Activated CD4-positive, alpha-beta T cell treated with anti-CD3 and anti-CD28 coated beads for 36 hours (primary cell): ENCODE measurements at regions not wholly inside any gene's neighbourhood (a gene's known extent, or its start where the extent isn't known, plus 50 kb on each side); places are given as distances from the start of the nearest gene placed in this dataset.

Experiments used
- ATAC-seq: fragments of 200-7000 bp; cut with Tn5 transposase; one replicate; pipeline ENCODE4 v1.10.0; 2021; ENCODE audit warnings: mild to moderate bottlenecking, moderate library complexity
- CTCF ChIA-PET: fragments of 350-600 bp; sonication (Branson Sonifier 250); formaldehyde crosslinking; loops from one replicate; lab custom pipeline; 2021; ENCODE audit warnings: antibody characterized with exemption; lab: Charles Lee
- POLR2A ChIA-PET: fragments of 350-600 bp; sonication (Branson Sonifier 250); formaldehyde crosslinking; loops from one replicate; lab custom pipeline; 2021; ENCODE audit warnings: antibody characterized with exemption, inconsistent platforms; lab: Charles Lee
- DNase-seq: peaks from one replicate; pipeline ENCODE4 v3.0.0-alpha.2; 2020
- H3K27ac Mint-ChIP-seq: one replicate; pipeline ENCODE4 v1.8.0; 2021; ENCODE audit warnings: mixed read lengths
- H3K27me3 Mint-ChIP-seq: one replicate; pipeline ENCODE4 v1.8.0; 2021; ENCODE audit warnings: mixed read lengths
- H3K36me3 Mint-ChIP-seq: one replicate; pipeline ENCODE4 v1.8.0; 2021; ENCODE audit warnings: low read depth, mixed read lengths
- H3K4me1 Mint-ChIP-seq: one replicate; pipeline ENCODE4 v1.8.0; 2021; ENCODE audit warnings: mixed read lengths
- H3K4me3 Mint-ChIP-seq: one replicate; pipeline ENCODE4 v1.8.0; 2021; ENCODE audit warnings: mild to moderate bottlenecking, moderate library complexity, mixed read lengths
- H3K9me3 Mint-ChIP-seq: one replicate; pipeline ENCODE4 v1.8.0; 2021; ENCODE audit warnings: low read depth, mixed read lengths
- intact Hi-C, 2 experiments: fragments of 100-400 bp; cut with DNase I in 1 of 2; cut with micrococcal nuclease in 1 of 2; formaldehyde crosslinking; loops; one replicate each; pipeline versions ENCODE4 v1.14.2 to v1.15.1; 2022 to 2024; cut with DNase I, micrococcal nuclease

DNA sequence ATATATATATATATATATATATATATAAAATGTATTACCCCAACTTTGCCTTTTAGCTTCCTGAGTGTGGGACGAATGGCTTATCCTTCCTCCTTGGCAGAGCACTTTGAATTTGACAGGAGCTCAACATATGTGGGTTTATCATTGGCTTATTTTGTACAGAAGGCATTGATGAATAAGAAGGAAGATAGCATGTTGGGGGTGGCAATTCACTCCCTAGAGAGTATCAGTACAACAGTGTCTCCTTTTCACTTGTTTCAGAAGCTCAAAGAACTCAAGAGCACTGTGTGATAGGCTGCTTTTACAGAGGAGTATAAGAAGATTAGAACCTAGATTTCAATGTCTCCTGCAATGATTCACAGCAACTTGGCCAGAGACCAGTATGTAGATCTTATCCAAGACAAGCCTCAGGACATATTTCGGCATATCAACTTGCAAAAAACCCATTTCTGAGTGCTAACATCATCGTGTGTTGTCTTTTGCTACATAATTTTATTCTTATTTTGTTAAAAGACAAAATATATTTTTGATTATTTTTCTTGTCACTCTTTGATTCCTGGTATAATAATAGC is 345.8 kb downstream of the SOCS6 start:
- ATAC-seq: no peak
- H3K27me3 Mint-ChIP-seq: no peaks in the 10 kb centered on the region
- intact Hi-C loops: no loop called here
- H3K4me3 Mint-ChIP-seq: no peak overlapping the region
- peaks cover 4% of the 10 kb centered on the region for H3K36me3 Mint-ChIP-seq
- no peak overlapping the region for H3K27ac Mint-ChIP-seq
- ChIA-PET CTCF (no interaction called here), POLR2A (no interaction called here)
- peaks cover 11% of the 10 kb centered on the region for H3K9me3 Mint-ChIP-seq
- peaks cover 14% of the 10 kb centered on the region for H3K4me1 Mint-ChIP-seq
- no peak for DNase-seq

- ATAC-seq (no peak), DNase-seq (no peak)
- ChIA-PET POLR2A (no interaction called here), CTCF (interaction anchor here (0.8 kb wide), 1 partner anchor 17 kb away, joined by 3 read pairs; no protein-coding TSS in a partner anchor)
- H3K36me3 Mint-ChIP-seq: no peaks in the 10 kb centered on the region
- no peak overlapping the region for H3K4me3 Mint-ChIP-seq
- peaks cover 11% of the 10 kb centered on the region for H3K9me3 Mint-ChIP-seq
- intact Hi-C loops: no loop called here
- no peaks in the 10 kb centered on the region for H3K27me3 Mint-ChIP-seq
- H3K27ac Mint-ChIP-seq: no peak overlapping the region
- H3K4me1 Mint-ChIP-seq: peaks cover 45% of the 10 kb centered on the region
Observed at GRCh38 chr18:70627182-70627802, 338.4 kb downstream of the SOCS6 start.

GRCh38 chr18:70622622-70623419 is 334.0 kb downstream of the SOCS6 start:
- intact Hi-C loops: no loop called here

GRCh38 chr18:70621710-70622109 is 332.9 kb downstream of the SOCS6 start:
- H3K4me3 Mint-ChIP-seq: peak overlapping the region; percentile 61
- ChIA-PET CTCF (interaction anchor here (1.3 to 1.4 kb wide), 2 partner anchors 23 to 32 kb away, joined by 3 to 5 read pairs; no protein-coding TSS in a partner anchor), POLR2A (no interaction called here)
- no peaks in the 10 kb centered on the region for H3K36me3 Mint-ChIP-seq
- DNase-seq: no peak
- ATAC-seq: peak; percentile 33
- no peaks in the 10 kb centered on the region for H3K27me3 Mint-ChIP-seq
- intact Hi-C loops: no loop called here
- peak overlapping the region; percentile 88 for H3K27ac Mint-ChIP-seq
- peaks cover 5% of the 10 kb centered on the region for H3K9me3 Mint-ChIP-seq
- peaks cover 59% of the 10 kb centered on the region for H3K4me1 Mint-ChIP-seq

More at GRCh38 chr18:70622622-70623419, 334.0 kb downstream of the SOCS6 start:
- no peaks in the 10 kb centered on the region for H3K27me3 Mint-ChIP-seq
- no peak overlapping the region for H3K27ac Mint-ChIP-seq
- CTCF ChIA-PET: no interaction called here
- H3K4me3 Mint-ChIP-seq: no peak overlapping the region
- peaks cover 64% of the 10 kb centered on the region for H3K4me1 Mint-ChIP-seq
- POLR2A ChIA-PET: no interaction called here
- peaks cover 3% of the 10 kb centered on the region for H3K9me3 Mint-ChIP-seq
- DNase-seq (no peak), ATAC-seq (no peak)
- H3K36me3 Mint-ChIP-seq: no peaks in the 10 kb centered on the region

DNA sequence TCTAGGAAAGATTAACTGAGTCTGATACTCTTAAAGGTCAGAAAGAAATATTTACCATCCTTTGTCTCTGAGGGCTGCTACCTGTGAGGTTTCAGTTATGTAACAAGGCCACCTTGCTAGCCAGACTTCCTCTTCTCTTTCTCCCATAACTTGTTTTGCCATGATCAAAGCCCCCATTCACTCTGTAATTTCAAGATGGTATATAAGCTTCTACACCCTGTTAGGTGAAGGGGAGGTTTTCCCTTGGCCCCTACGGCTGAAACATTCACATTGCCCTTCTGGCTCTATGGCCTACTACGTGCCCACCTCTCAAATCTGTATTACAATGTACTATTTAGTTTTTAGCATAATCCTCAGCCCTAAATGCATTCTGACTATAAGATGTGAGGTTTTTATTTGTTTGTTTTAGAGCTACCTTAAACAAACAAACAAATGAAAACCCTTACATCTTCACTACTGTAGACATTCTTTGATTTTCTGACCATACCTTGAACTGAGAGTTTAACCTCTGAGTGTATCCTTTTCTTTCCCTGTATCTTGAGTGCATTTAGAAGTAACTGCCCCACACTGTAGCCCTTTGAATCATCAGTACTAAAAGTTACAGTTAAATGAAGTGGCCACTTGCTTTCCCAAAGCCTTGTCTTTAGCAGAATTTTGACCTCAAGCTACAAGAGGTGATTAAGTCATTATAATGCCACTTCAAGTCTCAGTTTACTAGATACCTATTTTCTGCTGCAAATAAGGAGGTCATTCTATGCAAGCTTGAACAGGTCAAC is 332.2 kb downstream of the SOCS6 start:
- peak; percentile 28 for ATAC-seq
- ChIA-PET POLR2A (no interaction called here), CTCF (interaction anchor here (0.8 to 1.4 kb wide), 3 partner anchors 23 to 444 kb away, joined by 3 to 5 read pairs (median 3); no protein-coding TSS in a partner anchor)
- H3K9me3 Mint-ChIP-seq: peaks cover 11% of the 10 kb centered on the region
- intact Hi-C loops: no loop called here
- H3K4me3 Mint-ChIP-seq: peak overlapping the region; percentile 61
- no peaks in the 10 kb centered on the region for H3K27me3 Mint-ChIP-seq
- peaks cover 57% of the 10 kb centered on the region for H3K4me1 Mint-ChIP-seq
- peak overlapping the region; percentile 88 for H3K27ac Mint-ChIP-seq
- no peak for DNase-seq
- no peaks in the 10 kb centered on the region for H3K36me3 Mint-ChIP-seq

- H3K36me3 Mint-ChIP-seq: no peaks in the 10 kb centered on the region
- CTCF ChIA-PET: interaction anchor here (1.0 to 1.7 kb wide), 2 partner anchors 16 to 126 kb away, joined by 3 to 4 read pairs; no protein-coding TSS in a partner anchor
- H3K27me3 Mint-ChIP-seq: no peaks in the 10 kb centered on the region
- no peak for ATAC-seq
- H3K9me3 Mint-ChIP-seq: peaks cover 9% of the 10 kb centered on the region
- H3K4me3 Mint-ChIP-seq: no peak overlapping the region
- DNase-seq: no peak
- intact Hi-C loops: no loop called here
- no peak overlapping the region for H3K27ac Mint-ChIP-seq
- POLR2A ChIA-PET: no interaction called here
- H3K4me1 Mint-ChIP-seq: peaks cover 29% of the 10 kb centered on the region
Observed at GRCh38 chr18:70617020-70617763, 328.3 kb downstream of the SOCS6 start.

GRCh38 chr18:70600225-70600925 is 311.5 kb downstream of the SOCS6 start:
- intact Hi-C loops: no loop called here
- no peak overlapping the region for H3K4me3 Mint-ChIP-seq
- CTCF ChIA-PET: interaction anchor here (0.6 to 1.5 kb wide), 4 partner anchors 9 to 49 kb away, joined by 3 to 4 read pairs (median 3); no protein-coding TSS in a partner anchor

DNA sequence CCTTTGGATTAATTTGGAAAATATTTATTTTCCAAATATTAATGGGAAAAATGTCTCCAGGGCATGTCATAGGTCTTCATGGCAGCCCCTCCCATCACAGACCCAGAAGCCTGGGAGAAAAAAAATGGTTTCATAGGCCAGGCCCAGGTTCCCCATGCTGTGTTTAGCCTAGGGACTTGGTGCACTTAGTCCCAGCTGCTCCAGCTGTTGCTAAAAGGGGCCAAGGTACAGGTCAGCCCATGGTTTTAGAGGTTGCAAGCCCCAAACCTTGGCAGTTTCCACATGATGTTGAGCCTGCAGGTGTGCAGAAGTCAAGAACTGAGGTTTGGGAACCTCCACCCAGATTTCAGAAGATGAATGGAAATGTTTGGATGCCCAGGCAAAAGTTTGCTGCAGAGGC is 309.6 kb downstream of the SOCS6 start:
- ChIA-PET POLR2A (no interaction called here), CTCF (interaction anchor here (0.5 to 1.9 kb wide), 4 partner anchors 22 to 1879 kb away, joined by 3 to 5 read pairs (median 3); no protein-coding TSS in a partner anchor)
- ATAC-seq (no peak), DNase-seq (no peak)
- Mint-ChIP-seq H3K4me1 (peaks cover 8% of the 10 kb centered on the region), H3K27me3 (no peaks in the 10 kb centered on the region), H3K4me3 (no peak overlapping the region), H3K9me3 (no peaks in the 10 kb centered on the region), H3K27ac (no peak overlapping the region), H3K36me3 (no peaks in the 10 kb centered on the region)
- intact Hi-C loops: loop anchor here (5.0 to 10.0 kb wide), 2 partner anchors 184 to 1946 kb away; partner anchors contain the start of gene CBLN2 (in 1 of the 2)

More at GRCh38 chr18:70600225-70600925, 311.5 kb downstream of the SOCS6 start:
- Mint-ChIP-seq H3K4me1 (peaks cover 8% of the 10 kb centered on the region), H3K36me3 (no peaks in the 10 kb centered on the region), H3K9me3 (no peaks in the 10 kb centered on the region), H3K27ac (no peak overlapping the region), H3K27me3 (no peaks in the 10 kb centered on the region)
- ATAC-seq (no peak), DNase-seq (no peak)
- POLR2A ChIA-PET: no interaction called here

DNA sequence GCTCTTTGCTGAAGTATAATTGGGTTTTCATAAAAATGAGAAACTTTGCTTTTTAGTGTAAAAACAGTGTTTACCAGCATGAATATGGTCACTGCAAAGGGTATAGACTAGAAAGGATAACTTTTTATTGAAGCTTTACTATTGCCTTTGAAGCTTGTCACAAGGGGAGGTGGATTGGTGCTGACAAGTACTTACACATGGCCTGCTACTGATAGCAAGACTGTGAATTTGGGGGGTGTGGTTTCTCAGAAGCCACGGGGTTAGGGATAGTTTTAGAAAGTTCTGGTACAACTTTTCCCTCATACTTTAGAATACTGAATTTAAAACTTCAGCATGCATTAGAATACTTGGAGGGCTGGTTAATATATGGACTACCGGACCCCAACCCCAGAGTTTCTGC is 294.1 kb downstream of the SOCS6 start:
- Mint-ChIP-seq H3K9me3 (peaks cover 18% of the 10 kb centered on the region), H3K4me3 (no peak overlapping the region), H3K27ac (no peak overlapping the region), H3K27me3 (no peaks in the 10 kb centered on the region), H3K36me3 (peaks cover 2% of the 10 kb centered on the region), H3K4me1 (no peaks in the 10 kb centered on the region)
- ATAC-seq: no peak
- POLR2A ChIA-PET: no interaction called here
- intact Hi-C loops: no loop called here
- CTCF ChIA-PET: interaction anchor here (0.7 kb wide), 1 partner anchor 9 kb away, joined by 3 read pairs; no protein-coding TSS in a partner anchor
- no peak for DNase-seq

DNA sequence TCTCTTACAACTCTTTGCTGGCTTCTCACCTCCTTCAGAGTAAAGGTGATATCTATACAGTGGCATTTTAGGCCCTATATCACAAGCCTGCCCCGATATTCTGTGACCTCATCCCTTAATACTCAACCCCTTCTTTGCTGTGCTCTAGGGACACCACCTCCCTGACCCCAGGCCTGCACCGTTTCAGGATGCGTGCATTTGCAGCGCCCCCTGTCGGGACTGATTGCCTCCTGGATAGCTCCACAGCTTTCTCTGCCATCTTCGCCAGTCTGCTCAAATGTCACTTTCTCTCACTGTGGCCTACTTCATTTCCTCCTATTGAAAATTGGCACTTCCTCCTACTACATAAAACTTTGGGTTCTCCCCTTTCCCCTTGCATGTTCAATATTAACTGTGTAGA is 289.6 kb downstream of the SOCS6 start:
- Mint-ChIP-seq H3K4me3 (no peak overlapping the region), H3K27ac (no peak overlapping the region), H3K4me1 (no peaks in the 10 kb centered on the region), H3K36me3 (no peaks in the 10 kb centered on the region), H3K9me3 (peaks cover 5% of the 10 kb centered on the region), H3K27me3 (no peaks in the 10 kb centered on the region)
- ChIA-PET POLR2A (no interaction called here), CTCF (interaction anchor here (1.0 kb wide), 2 partner anchors 42 to 88 kb away, joined by 3 to 4 read pairs; no protein-coding TSS in a partner anchor)
- intact Hi-C loops: no loop called here
- peak; percentile 34 for DNase-seq
- no peak for ATAC-seq
